ENCODE measurements at regions not wholly inside any gene's neighbourhood (a gene's known extent, or its start where the extent isn't known, plus 50 kb on each side); places are given as distances from the start of the nearest gene placed in this dataset.

DNA sequence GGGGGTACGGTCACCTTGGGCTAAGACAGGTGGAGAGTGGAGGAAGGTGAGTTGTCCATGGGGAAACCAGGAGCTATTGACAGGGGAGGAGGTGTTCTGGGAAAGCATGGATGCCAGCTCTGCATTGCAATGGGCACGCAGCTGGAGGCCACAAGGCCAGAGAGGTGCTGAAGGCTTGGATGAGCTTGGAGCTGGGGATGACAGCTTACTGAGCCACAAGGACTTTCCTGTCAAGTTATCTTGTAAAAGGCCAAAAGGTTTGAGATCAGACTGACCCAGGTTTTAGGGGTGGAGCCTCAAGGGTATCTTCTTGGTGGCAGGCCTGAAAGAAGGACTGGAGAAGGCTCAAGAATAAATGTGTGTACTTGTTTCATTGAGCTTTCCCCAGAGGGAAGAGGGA, 115.2 kb downstream of the ASB7 start:
- TF ChIP-seq, protein P1, sequence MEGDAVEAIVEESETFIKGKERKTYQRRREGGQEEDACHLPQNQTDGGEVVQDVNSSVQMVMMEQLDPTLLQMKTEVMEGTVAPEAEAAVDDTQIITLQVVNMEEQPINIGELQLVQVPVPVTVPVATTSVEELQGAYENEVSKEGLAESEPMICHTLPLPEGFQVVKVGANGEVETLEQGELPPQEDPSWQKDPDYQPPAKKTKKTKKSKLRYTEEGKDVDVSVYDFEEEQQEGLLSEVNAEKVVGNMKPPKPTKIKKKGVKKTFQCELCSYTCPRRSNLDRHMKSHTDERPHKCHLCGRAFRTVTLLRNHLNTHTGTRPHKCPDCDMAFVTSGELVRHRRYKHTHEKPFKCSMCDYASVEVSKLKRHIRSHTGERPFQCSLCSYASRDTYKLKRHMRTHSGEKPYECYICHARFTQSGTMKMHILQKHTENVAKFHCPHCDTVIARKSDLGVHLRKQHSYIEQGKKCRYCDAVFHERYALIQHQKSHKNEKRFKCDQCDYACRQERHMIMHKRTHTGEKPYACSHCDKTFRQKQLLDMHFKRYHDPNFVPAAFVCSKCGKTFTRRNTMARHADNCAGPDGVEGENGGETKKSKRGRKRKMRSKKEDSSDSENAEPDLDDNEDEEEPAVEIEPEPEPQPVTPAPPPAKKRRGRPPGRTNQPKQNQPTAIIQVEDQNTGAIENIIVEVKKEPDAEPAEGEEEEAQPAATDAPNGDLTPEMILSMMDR (IDR thresholded peaks at IDR 0.05 in 2 of 3, conservative IDR thresholded peaks at IDR 0.05 in 1 of 3; ENCODE audit: borderline replicate concordance in 1 of 3, insufficient read depth in 1 of 3, low read depth in 2 of 3, low read length in 2 of 3), result no peak
- TF ChIP-seq EZH2phosphoT487 (IDR thresholded peaks at IDR 0.05; ENCODE audit: borderline replicate concordance) (no peak), POLR2AphosphoS5 (IDR thresholded peaks at IDR 0.05; ENCODE audit: low read depth, low read length) (no peak), POLR2A (IDR thresholded peaks at IDR 0.05; ENCODE audit: borderline replicate concordance, extremely low read depth, insufficient read depth, insufficient read length) (no peak), SRF (IDR thresholded peaks at IDR 0.05; ENCODE audit: low read depth) (no peak), EZH2 (IDR thresholded peaks at IDR 0.05) (no peak), SIN3A (IDR thresholded peaks at IDR 0.05; ENCODE audit: low read depth) (no peak)
- TF ChIP-seq, protein P2, sequence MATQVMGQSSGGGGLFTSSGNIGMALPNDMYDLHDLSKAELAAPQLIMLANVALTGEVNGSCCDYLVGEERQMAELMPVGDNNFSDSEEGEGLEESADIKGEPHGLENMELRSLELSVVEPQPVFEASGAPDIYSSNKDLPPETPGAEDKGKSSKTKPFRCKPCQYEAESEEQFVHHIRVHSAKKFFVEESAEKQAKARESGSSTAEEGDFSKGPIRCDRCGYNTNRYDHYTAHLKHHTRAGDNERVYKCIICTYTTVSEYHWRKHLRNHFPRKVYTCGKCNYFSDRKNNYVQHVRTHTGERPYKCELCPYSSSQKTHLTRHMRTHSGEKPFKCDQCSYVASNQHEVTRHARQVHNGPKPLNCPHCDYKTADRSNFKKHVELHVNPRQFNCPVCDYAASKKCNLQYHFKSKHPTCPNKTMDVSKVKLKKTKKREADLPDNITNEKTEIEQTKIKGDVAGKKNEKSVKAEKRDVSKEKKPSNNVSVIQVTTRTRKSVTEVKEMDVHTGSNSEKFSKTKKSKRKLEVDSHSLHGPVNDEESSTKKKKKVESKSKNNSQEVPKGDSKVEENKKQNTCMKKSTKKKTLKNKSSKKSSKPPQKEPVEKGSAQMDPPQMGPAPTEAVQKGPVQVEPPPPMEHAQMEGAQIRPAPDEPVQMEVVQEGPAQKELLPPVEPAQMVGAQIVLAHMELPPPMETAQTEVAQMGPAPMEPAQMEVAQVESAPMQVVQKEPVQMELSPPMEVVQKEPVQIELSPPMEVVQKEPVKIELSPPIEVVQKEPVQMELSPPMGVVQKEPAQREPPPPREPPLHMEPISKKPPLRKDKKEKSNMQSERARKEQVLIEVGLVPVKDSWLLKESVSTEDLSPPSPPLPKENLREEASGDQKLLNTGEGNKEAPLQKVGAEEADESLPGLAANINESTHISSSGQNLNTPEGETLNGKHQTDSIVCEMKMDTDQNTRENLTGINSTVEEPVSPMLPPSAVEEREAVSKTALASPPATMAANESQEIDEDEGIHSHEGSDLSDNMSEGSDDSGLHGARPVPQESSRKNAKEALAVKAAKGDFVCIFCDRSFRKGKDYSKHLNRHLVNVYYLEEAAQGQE (IDR thresholded peaks at IDR 0.05; ENCODE audit: low read depth), result no peak
- TF ChIP-seq, protein P3, sequence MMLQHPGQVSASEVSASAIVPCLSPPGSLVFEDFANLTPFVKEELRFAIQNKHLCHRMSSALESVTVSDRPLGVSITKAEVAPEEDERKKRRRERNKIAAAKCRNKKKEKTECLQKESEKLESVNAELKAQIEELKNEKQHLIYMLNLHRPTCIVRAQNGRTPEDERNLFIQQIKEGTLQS (IDR thresholded peaks at IDR 0.05), result no peak
